Smooth muscle cell (in vitro differentiated cells): ENCODE measurements at regions not wholly inside any gene's neighbourhood (a gene's known extent, or its start where the extent isn't known, plus 50 kb on each side); places are given as distances from the start of the nearest gene placed in this dataset.

Experiments
- DNase-seq: peaks from one replicate; lab custom pipeline; 2025; ENCODE audit not compliant: unreplicated experiment; lab: John Stamatoyannopoulos, UW
- H2AFZ ChIP-seq: fragments of 200-600 bp; sonication (generic); 2 replicates; pipeline ENCODE4 v1.6.0; 2016; ENCODE audit warnings: antibody characterized with exemption, low read depth, mild to moderate bottlenecking
- H3F3A ChIP-seq: fragments of 200-600 bp; sonication (generic); 2 replicates; pipeline ENCODE4 v1.6.0; 2017; ENCODE audit warnings: antibody characterized with exemption, low read depth
- H3K27ac ChIP-seq: fragments of 200-600 bp; sonication (generic); 2 replicates; pipeline ENCODE4 v1.5.1; 2016; ENCODE audit warnings: low read depth, mild to moderate bottlenecking
- H3K27me3 ChIP-seq: fragments of 200-600 bp; sonication (generic); 2 replicates; pipeline ENCODE4 v1.6.1; 2016; ENCODE audit warnings: low read depth, mild to moderate bottlenecking
- H3K36me3 ChIP-seq: fragments of 200-600 bp; sonication (generic); 2 replicates; pipeline ENCODE4 v1.5.1; 2016; ENCODE audit warnings: low read depth
- H3K4me1 ChIP-seq: fragments of 200-600 bp; sonication (generic); 2 replicates; pipeline ENCODE4 v1.5.1; 2016; ENCODE audit warnings: low read depth
- H3K4me2 ChIP-seq: fragments of 200-600 bp; sonication (generic); 2 replicates; pipeline ENCODE4 v1.6.0; 2016; ENCODE audit warnings: mild to moderate bottlenecking
- H3K4me3 ChIP-seq: fragments of 200-600 bp; sonication (generic); 2 replicates; pipeline ENCODE4 v1.5.1; 2016; ENCODE audit warnings: mild to moderate bottlenecking
- H3K79me2 ChIP-seq: fragments of 200-600 bp; sonication (generic); 2 replicates; pipeline ENCODE4 v1.6.0; 2016; ENCODE audit warnings: low read depth, mild to moderate bottlenecking
- H3K9ac ChIP-seq: fragments of 200-600 bp; sonication (generic); 2 replicates; pipeline ENCODE4 v1.6.0; 2016; ENCODE audit warnings: low read depth
- H3K9me3 ChIP-seq: fragments of 200-600 bp; sonication (generic); replicated peaks from 2 replicates; pipeline ENCODE4 v1.5.1; 2016; ENCODE audit warnings: low read depth
- H4K20me1 ChIP-seq: fragments of 200-600 bp; sonication (generic); 2 replicates; pipeline ENCODE4 v1.6.0; 2016; ENCODE audit warnings: low read depth
- CTCF ChIP-seq: fragments of 200-600 bp; sonication (generic); IDR thresholded peaks from 2 replicates; pipeline ENCODE4 v1.5.1; 2017; ENCODE audit warnings: borderline replicate concordance, mild to moderate bottlenecking, antibody characterized with exemption; ENCODE audit not compliant: insufficient read depth, poor library complexity, severe bottlenecking
- WGBS: methylation state at CpG from one replicate; pipeline ENCODE4 v1.1.7; 2016; ENCODE audit warnings: low lambda C conversion rate; 5-methylcytosine and 5-hydroxymethylcytosine counted together

GRCh38 chr11:37858398-37858797, 1260.4 kb upstream of the RAG2 start:
- no peak for DNase-seq
- WGBS: 100% methylated on average over 1 of the region's 1 CpG
- H3K9ac ChIP-seq: no peak overlapping the region
- no peaks in the 10 kb centered on the region for H4K20me1 ChIP-seq
- H3K4me1 ChIP-seq: no peaks in the 10 kb centered on the region
- TF ChIP-seq CTCF: peak; percentile 17
- no peak overlapping the region for H3K4me2 ChIP-seq
- H3K9me3 ChIP-seq: no peaks in the 10 kb centered on the region
- H3K36me3 ChIP-seq: no peaks in the 10 kb centered on the region
- no peaks in the 10 kb centered on the region for H3K27me3 ChIP-seq
- H2AFZ ChIP-seq: no peak overlapping the region
- H3K27ac ChIP-seq: no peak overlapping the region
- H3K4me3 ChIP-seq: no peak overlapping the region
- no peaks in the 10 kb centered on the region for H3K79me2 ChIP-seq
- no peaks in the 10 kb centered on the region for H3F3A ChIP-seq

GRCh38 chr11:37857726-37858125, 1259.7 kb upstream of the RAG2 start:
- H3K36me3 ChIP-seq: no peaks in the 10 kb centered on the region
- H3F3A ChIP-seq: no peaks in the 10 kb centered on the region
- H3K27ac ChIP-seq: no peak overlapping the region
- no peaks in the 10 kb centered on the region for H3K27me3 ChIP-seq
- H3K4me2 ChIP-seq: no peak overlapping the region
- H2AFZ ChIP-seq: no peak overlapping the region
- 93% methylated on average over 4 of the region's 4 CpGs for WGBS
- H4K20me1 ChIP-seq: no peaks in the 10 kb centered on the region
- DNase-seq: no peak
- no peak overlapping the region for H3K9ac ChIP-seq
- TF ChIP-seq CTCF: no peak
- H3K4me1 ChIP-seq: no peaks in the 10 kb centered on the region
- H3K9me3 ChIP-seq: no peaks in the 10 kb centered on the region
- no peaks in the 10 kb centered on the region for H3K79me2 ChIP-seq
- H3K4me3 ChIP-seq: no peak overlapping the region

- H3K9me3 ChIP-seq: no peaks in the 10 kb centered on the region
- H3K36me3 ChIP-seq: no peaks in the 10 kb centered on the region
- H2AFZ ChIP-seq: peak overlapping the region; percentile 78
- 27% methylated on average over 1 of the region's 1 CpG for WGBS
- H3K9ac ChIP-seq: no peak overlapping the region
- H3K4me3 ChIP-seq: no peak overlapping the region
- no peak for TF ChIP-seq CTCF
- H4K20me1 ChIP-seq: no peaks in the 10 kb centered on the region
- no peaks in the 10 kb centered on the region for H3K4me1 ChIP-seq
- H3K27ac ChIP-seq: no peak overlapping the region
- H3K4me2 ChIP-seq: no peak overlapping the region
- no peak for DNase-seq
- H3K79me2 ChIP-seq: no peaks in the 10 kb centered on the region
- peaks cover 3% of the 10 kb centered on the region for H3F3A ChIP-seq
- H3K27me3 ChIP-seq: no peaks in the 10 kb centered on the region
Measured at GRCh38 chr11:37849706-37850105, 1251.7 kb upstream of the RAG2 start.

GRCh38 chr11:37843603-37844002, 1245.6 kb upstream of the RAG2 start:
- WGBS: 76% methylated on average over 2 of the region's 2 CpGs
- Histone ChIP-seq H4K20me1 (no peaks in the 10 kb centered on the region), H3K9me3 (no peaks in the 10 kb centered on the region), H3K79me2 (no peaks in the 10 kb centered on the region), H3F3A (no peaks in the 10 kb centered on the region), H3K27ac (no peak overlapping the region), H3K27me3 (no peaks in the 10 kb centered on the region), H3K36me3 (no peaks in the 10 kb centered on the region), H2AFZ (no peak overlapping the region), H3K4me3 (no peak overlapping the region), H3K4me1 (no peaks in the 10 kb centered on the region), H3K9ac (no peak overlapping the region), H3K4me2 (no peak overlapping the region)
- TF ChIP-seq CTCF: no peak
- DNase-seq: no peak
